ENCODE measurements at regions not wholly inside any gene's neighbourhood (a gene's known extent, or its start where the extent isn't known, plus 50 kb on each side); places are given as distances from the start of the nearest gene placed in this dataset.

GRCh38 chr4:114497116-114497515, 101.5 kb upstream of the UGT8 start:
- Histone ChIP-seq H4K20me1 (ENCODE audit: insufficient read depth, low read length) (no peaks in the 10 kb centered on the region), H3K4me1 (ENCODE audit: insufficient read depth, low read length, poor library complexity, severe bottlenecking) (no peaks in the 10 kb centered on the region), H3K27ac (ENCODE audit: low read depth, low read length, poor library complexity, severe bottlenecking) (no peak overlapping the region), H2AFZ (ENCODE audit: low read length) (no peak overlapping the region), H3K9me3 (ENCODE audit: low read length) (no peaks in the 10 kb centered on the region), H3K79me2 (ENCODE audit: insufficient read depth, low read depth, low read length) (no peaks in the 10 kb centered on the region), H3K4me3 (ENCODE audit: low read depth, low read length, poor library complexity, severe bottlenecking) (no peak overlapping the region), H3K4me2 (ENCODE audit: low read length) (no peak overlapping the region), H3K36me3 (ENCODE audit: insufficient read depth, low read length) (no peaks in the 10 kb centered on the region), H3K9me2 (ENCODE audit: insufficient read depth, low read length) (no peaks in the 10 kb centered on the region)
- BruUV-seq (replicated peaks), result no TSS peak
- no peak for DNase-seq (ENCODE audit: low spot score)
- ChIA-PET CTCF (ENCODE audit: unreplicated experiment) (no interaction called here), POLR2A (interaction anchor here (0.6 to 0.7 kb wide), 2 partner anchors 58 to 61 kb away, joined by 3 to 4 read pairs; no protein-coding TSS in a partner anchor)
- no peak for TF ChIP-seq CTCF (conservative IDR thresholded peaks at IDR 0.05; ENCODE audit: low read length)
- no peak for TF ChIP-seq EZH2phosphoT487 (IDR thresholded peaks at IDR 0.05; ENCODE audit: borderline replicate concordance, low read depth, low read length)
- intact Hi-C loops (cut with micrococcal nuclease; ENCODE audit: unreplicated experiment), result no loop called here

GRCh38 chr4:114509340-114509739, 89.3 kb upstream of the UGT8 start:
- no peaks in the 10 kb centered on the region for H3K9me2 ChIP-seq (ENCODE audit: insufficient read depth, low read length)
- intact Hi-C loops (cut with micrococcal nuclease; ENCODE audit: unreplicated experiment), result loop anchor here (5.0 kb wide), 1 partner anchor 148 kb away; no protein-coding TSS in a partner anchor
- no peaks in the 10 kb centered on the region for H3K36me3 ChIP-seq (ENCODE audit: insufficient read depth, low read length)
- H4K20me1 ChIP-seq (ENCODE audit: insufficient read depth, low read length), result no peaks in the 10 kb centered on the region
- no peak overlapping the region for H2AFZ ChIP-seq (ENCODE audit: low read length)
- H3K9me3 ChIP-seq (ENCODE audit: low read length), result no peaks in the 10 kb centered on the region
- H3K4me1 ChIP-seq (ENCODE audit: insufficient read depth, low read length, poor library complexity, severe bottlenecking), result no peaks in the 10 kb centered on the region
- DNase-seq (ENCODE audit: low spot score), result no peak
- H3K79me2 ChIP-seq (ENCODE audit: insufficient read depth, low read depth, low read length), result no peaks in the 10 kb centered on the region
- no TSS peak for BruUV-seq (replicated peaks)
- H3K4me3 ChIP-seq (ENCODE audit: low read depth, low read length, poor library complexity, severe bottlenecking), result no peak overlapping the region
- H3K4me2 ChIP-seq (ENCODE audit: low read length), result no peak overlapping the region
- ChIA-PET CTCF (ENCODE audit: unreplicated experiment) (no interaction called here), POLR2A (no interaction called here)
- TF ChIP-seq EZH2phosphoT487 (IDR thresholded peaks at IDR 0.05; ENCODE audit: borderline replicate concordance, low read depth, low read length) (no peak), CTCF (conservative IDR thresholded peaks at IDR 0.05; ENCODE audit: low read length) (no peak; the same call in 1 of the 2 replicates)
- H3K27ac ChIP-seq (ENCODE audit: low read depth, low read length, poor library complexity, severe bottlenecking), result no peak overlapping the region

GRCh38 chr4:114512595-114513295, 85.9 kb upstream of the UGT8 start:
- no peak overlapping the region for H3K27ac ChIP-seq (ENCODE audit: low read depth, low read length, poor library complexity, severe bottlenecking)
- no peak overlapping the region for H3K4me2 ChIP-seq (ENCODE audit: low read length)
- intact Hi-C loops (cut with micrococcal nuclease; ENCODE audit: unreplicated experiment), result no loop called here
- DNase-seq (ENCODE audit: low spot score), result no peak
- no peaks in the 10 kb centered on the region for H3K9me2 ChIP-seq (ENCODE audit: insufficient read depth, low read length)
- no peaks in the 10 kb centered on the region for H3K79me2 ChIP-seq (ENCODE audit: insufficient read depth, low read depth, low read length)
- TF ChIP-seq EZH2phosphoT487 (IDR thresholded peaks at IDR 0.05; ENCODE audit: borderline replicate concordance, low read depth, low read length), result no peak
- no peak for TF ChIP-seq CTCF (conservative IDR thresholded peaks at IDR 0.05; ENCODE audit: low read length)
- H2AFZ ChIP-seq (ENCODE audit: low read length), result no peak overlapping the region
- H4K20me1 ChIP-seq (ENCODE audit: insufficient read depth, low read length), result no peaks in the 10 kb centered on the region
- ChIA-PET POLR2A (interaction anchor here (0.5 to 0.6 kb wide), 2 partner anchors 94 to 440 kb away, joined by 3 to 5 read pairs; no protein-coding TSS in a partner anchor), CTCF (ENCODE audit: unreplicated experiment) (no interaction called here)
- H3K4me1 ChIP-seq (ENCODE audit: insufficient read depth, low read length, poor library complexity, severe bottlenecking), result no peaks in the 10 kb centered on the region
- no peaks in the 10 kb centered on the region for H3K36me3 ChIP-seq (ENCODE audit: insufficient read depth, low read length)
- no peak overlapping the region for H3K4me3 ChIP-seq (ENCODE audit: low read depth, low read length, poor library complexity, severe bottlenecking)
- H3K9me3 ChIP-seq (ENCODE audit: low read length), result no peaks in the 10 kb centered on the region
- BruUV-seq (replicated peaks), result no TSS peak

Data from OCI-LY7 (cell line).